22Rv1 (cell line): ENCODE measurements at regions not wholly inside any gene's neighbourhood (a gene's known extent, or its start where the extent isn't known, plus 50 kb on each side); places are given as distances from the start of the nearest gene placed in this dataset.
"Not testable (repeated sequence)": the region's sequence is repeated elsewhere in the genome, so short reads cannot be mapped to it uniquely, and the experiment has no call there.

ENCODE experiments used
- CTCF ChIP-seq: fragments of 450-650 bp; IDR thresholded peaks from 2 replicates; pipeline ENCODE4 v1.5.1; 2017; ENCODE audit warnings: mild to moderate bottlenecking
- ZFX ChIP-seq: fragments of 450-650 bp; IDR thresholded peaks from 2 replicates; pipeline ENCODE4 v1.6.1; 2017; ENCODE audit warnings: antibody characterized with exemption, borderline replicate concordance

- not testable (repeated sequence) for TF ChIP-seq CTCF, ZFX
Observed at GRCh38 chr6:112528306-112528705, 181.2 kb downstream of the RFPL4B start.
